Lung (tissue), 11 donors: ENCODE measurements at regions not wholly inside any gene's neighbourhood (a gene's known extent, or its start where the extent isn't known, plus 50 kb on each side); places are given as distances from the start of the nearest gene placed in this dataset.
A peak's percentile ranks its signal among the peaks of the same experiment; 100 is the strongest.

Source experiments
- ATAC-seq: fragments of 200-7000 bp; cut with Tn5 transposase; one replicate; pipeline ENCODE4 v1.9.1; 2020; ENCODE audit warnings: moderate number of reproducible peaks; ENCODE audit not compliant: insufficient read depth, low FRiP score
- DNase-seq, 3 donors: peaks; one replicate each; pipeline ENCODE4 v3.0.0-alpha.2; 2013 to 2017
- H3K27ac ChIP-seq, 2 donors: one replicate each; pipeline ENCODE4 v1.5.1; 2013; ENCODE audit warnings: mild to moderate bottlenecking in 2 of 2, moderate library complexity in 2 of 2, control low read depth in 1 of 2, inconsistent platforms in 1 of 2, low read depth in 1 of 2, low read length in 1 of 2
- H3K27me3 ChIP-seq, 3 donors: one replicate each; pipeline ENCODE4 v1.5.1; 2013; ENCODE audit warnings: low read length in 2 of 3; ENCODE audit not compliant: control insufficient read depth in 3 of 3, insufficient read depth in 3 of 3
- H3K36me3 ChIP-seq, 4 donors: one replicate each; pipeline ENCODE4 v1.5.1; 2013; ENCODE audit warnings: low read length in 4 of 4, mild to moderate bottlenecking in 1 of 4, moderate library complexity in 1 of 4; ENCODE audit not compliant: control insufficient read depth in 4 of 4, insufficient read depth in 4 of 4
- H3K4me1 ChIP-seq, 5 donors: one replicate each; pipeline ENCODE4 v1.5.1; 2013; ENCODE audit warnings: low read length in 5 of 5, mild to moderate bottlenecking in 2 of 5, moderate library complexity in 1 of 5; ENCODE audit not compliant: control insufficient read depth in 5 of 5, insufficient read depth in 5 of 5
- H3K4me3 ChIP-seq: one replicate; pipeline ENCODE4 v1.5.1; 2013; ENCODE audit warnings: mild to moderate bottlenecking, control low read depth, moderate library complexity
- H3K9ac ChIP-seq, 2 donors: one replicate each; pipeline ENCODE4 v1.5.1; 2013; ENCODE audit warnings: low read length in 2 of 2, control low read depth in 1 of 2; ENCODE audit not compliant: insufficient read depth in 1 of 2
- H3K9me3 ChIP-seq, 4 donors: one replicate each; pipeline ENCODE4 v1.5.1; 2013; ENCODE audit warnings: low read length in 3 of 4, mild to moderate bottlenecking in 1 of 4, moderate library complexity in 1 of 4; ENCODE audit not compliant: control insufficient read depth in 4 of 4, insufficient read depth in 3 of 4
- CTCF ChIP-seq: IDR thresholded peaks from 2 replicates; pipeline ENCODE4 v1.5.1; 2012; ENCODE audit warnings: mild to moderate bottlenecking; ENCODE audit errors: control extremely low read depth, extremely low read depth
- WGBS, 2 donors: extraction: QIAGEN DNeasy Blood & Tissue Kit; methylation state at CpG; one replicate each; pipeline ENCODE4 v1.1.7; 2013; 5-methylcytosine and 5-hydroxymethylcytosine counted together
- donor health status: control.
- donor health status: control.
- donor health status: Bipolar disorder and iron deficiency.
- donor health status: healthy.
- donor health status: DM: yes; HTN: yes; CAD: no.

DNA sequence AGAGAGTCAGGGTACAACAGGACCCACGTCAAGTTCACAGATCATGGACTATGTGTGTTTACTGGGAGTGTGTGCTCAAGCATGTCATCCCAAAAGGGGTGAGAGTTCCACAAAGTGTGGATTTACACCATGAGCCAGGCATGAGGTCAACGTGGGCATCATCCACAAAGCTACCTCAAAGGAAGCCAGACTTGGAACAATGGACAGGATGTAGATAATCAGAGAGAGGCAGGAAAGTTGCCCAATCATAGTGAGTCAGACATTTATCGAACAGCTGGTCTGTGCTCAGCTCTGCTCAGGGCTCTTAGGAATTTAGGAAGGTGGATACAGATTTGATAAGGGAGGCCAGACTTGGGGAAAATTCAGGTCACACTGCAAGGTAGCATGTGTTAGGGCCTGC is 317.2 kb upstream of the CDYL start:
- no peak overlapping the region for H3K4me3 ChIP-seq
- H3K9me3 ChIP-seq: peaks cover 0 to 5% (median 0%) of the 10 kb centered on the region in 4 donors
- no peak for ATAC-seq
- DNase-seq: peak in 1 of 3 donors; percentile 29
- H3K27ac ChIP-seq: no peak overlapping the region
- H3K4me1 ChIP-seq: peaks cover 0 to 12% (median 0%) of the 10 kb centered on the region in 5 donors
- H3K9ac ChIP-seq: no peak overlapping the region
- 46 to 52% methylated on average over 3 of the region's 3 CpGs for WGBS, 2 donors
- no peak for TF ChIP-seq CTCF
- no peaks in the 10 kb centered on the region for H3K27me3 ChIP-seq
- no peaks in the 10 kb centered on the region for H3K36me3 ChIP-seq

- H3K9me3 ChIP-seq: peaks cover 0 to 5% (median 2%) of the 10 kb centered on the region in 4 donors
- H3K27ac ChIP-seq: no peak overlapping the region
- no peaks in the 10 kb centered on the region for H3K36me3 ChIP-seq
- peaks cover 0 to 3% (median 0%) of the 10 kb centered on the region in 5 donors for H3K4me1 ChIP-seq
- no peak for DNase-seq
- no peak overlapping the region for H3K4me3 ChIP-seq
- no peaks in the 10 kb centered on the region for H3K27me3 ChIP-seq
- 90 to 93% methylated on average over 1 of the region's 1 CpG for WGBS, 2 donors
- no peak overlapping the region for H3K9ac ChIP-seq
- TF ChIP-seq CTCF: no peak
- no peak for ATAC-seq
These were observed 316.3 kb upstream of the ECI2 start for GRCh38 chr6:4451718-4452117.

DNA sequence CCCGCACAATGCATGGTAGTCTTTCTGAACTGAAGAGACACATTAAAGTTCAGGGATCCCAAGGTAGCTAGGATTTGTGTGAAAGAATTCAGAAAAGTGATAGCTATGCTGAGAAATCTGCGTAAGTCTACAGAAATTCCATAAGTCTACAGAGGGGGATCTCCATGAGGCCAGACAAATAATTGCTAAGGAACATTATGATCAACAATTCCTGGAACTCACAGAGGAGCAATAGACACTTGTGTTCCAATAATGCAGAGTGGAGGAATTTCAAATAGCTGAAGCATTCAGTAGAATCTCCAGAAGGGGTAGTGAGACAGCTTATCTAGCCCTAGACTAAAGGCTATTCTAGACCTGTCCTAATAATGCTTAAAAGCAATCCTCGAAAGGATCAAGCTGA is 315.7 kb upstream of the ECI2 start:
- DNase-seq: no peak
- peaks cover 0 to 3% (median 0%) of the 10 kb centered on the region in 5 donors for H3K4me1 ChIP-seq
- ATAC-seq: no peak
- 88 to 92% methylated on average over 3 of the region's 3 CpGs for WGBS, 2 donors
- H3K4me3 ChIP-seq: no peak overlapping the region
- H3K27ac ChIP-seq: no peak overlapping the region
- no peaks in the 10 kb centered on the region for H3K36me3 ChIP-seq
- no peak overlapping the region for H3K9ac ChIP-seq
- H3K9me3 ChIP-seq: peaks cover 0 to 5% (median 2%) of the 10 kb centered on the region in 4 donors
- no peak for TF ChIP-seq CTCF
- no peaks in the 10 kb centered on the region for H3K27me3 ChIP-seq

- Histone ChIP-seq H3K9me3 (peaks cover 0 to 4% (median 1%) of the 10 kb centered on the region in 4 donors), H3K4me3 (no peak overlapping the region), H3K4me1 (peaks cover 0 to 3% (median 0%) of the 10 kb centered on the region in 5 donors), H3K36me3 (no peaks in the 10 kb centered on the region), H3K27ac (no peak overlapping the region), H3K27me3 (no peaks in the 10 kb centered on the region), H3K9ac (no peak overlapping the region)
- no peak for TF ChIP-seq CTCF
- 97% methylated on average over 1 of the region's 1 CpG for WGBS, 2 donors
- DNase-seq (no peak), ATAC-seq (no peak)
These were observed 314.9 kb upstream of the ECI2 start for GRCh38 chr6:4450237-4450636.
